ENCODE measurements at regions not wholly inside any gene's neighbourhood (a gene's known extent, or its start where the extent isn't known, plus 50 kb on each side); places are given as distances from the start of the nearest gene placed in this dataset.

- no peak for TF ChIP-seq CTCF (conservative IDR thresholded peaks at IDR 0.05; ENCODE audit: low read depth, low read length)
- no peak for DNase-seq (ENCODE audit: low read depth)
- H3K4me3 ChIP-seq (ENCODE audit: low read depth, low read length): no peak overlapping the region
Observed at GRCh38 chr14:25103271-25103670, 53.3 kb upstream of the STXBP6 start.

DNA sequence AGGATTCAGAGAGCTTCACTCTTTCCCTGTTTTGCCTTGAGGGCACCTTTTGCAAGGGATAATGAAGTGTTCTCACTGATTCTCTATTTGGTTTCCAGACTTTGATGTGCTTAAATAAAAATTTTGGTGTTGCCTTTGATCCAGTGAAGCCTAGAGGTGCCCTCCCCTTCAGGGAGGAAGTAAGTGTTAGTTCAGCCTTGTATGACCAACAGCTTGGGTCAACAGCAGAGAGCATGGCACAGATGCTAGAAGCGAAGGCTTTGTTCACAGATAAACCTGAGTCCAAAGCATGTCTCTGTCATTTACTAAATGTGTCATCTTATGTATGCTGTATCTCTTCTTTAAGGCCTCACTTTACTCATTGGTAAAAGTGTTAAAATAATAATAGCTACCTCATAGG is 52.8 kb upstream of the STXBP6 start:
- H3K4me3 ChIP-seq (ENCODE audit: low read depth, low read length): no peak overlapping the region
- DNase-seq (ENCODE audit: low read depth): no peak
- TF ChIP-seq CTCF (conservative IDR thresholded peaks at IDR 0.05; ENCODE audit: low read depth, low read length): no peak

GRCh38 chr14:25101276-25101675 is 51.3 kb upstream of the STXBP6 start:
- no peak overlapping the region for H3K4me3 ChIP-seq (ENCODE audit: low read depth, low read length)
- TF ChIP-seq CTCF (conservative IDR thresholded peaks at IDR 0.05; ENCODE audit: low read depth, low read length): no peak
- no peak for DNase-seq (ENCODE audit: low read depth)

Measured in choroid plexus epithelial cell (primary cell).